ENCODE measurements at regions not wholly inside any gene's neighbourhood (a gene's known extent, or its start where the extent isn't known, plus 50 kb on each side); places are given as distances from the start of the nearest gene placed in this dataset.

DNA sequence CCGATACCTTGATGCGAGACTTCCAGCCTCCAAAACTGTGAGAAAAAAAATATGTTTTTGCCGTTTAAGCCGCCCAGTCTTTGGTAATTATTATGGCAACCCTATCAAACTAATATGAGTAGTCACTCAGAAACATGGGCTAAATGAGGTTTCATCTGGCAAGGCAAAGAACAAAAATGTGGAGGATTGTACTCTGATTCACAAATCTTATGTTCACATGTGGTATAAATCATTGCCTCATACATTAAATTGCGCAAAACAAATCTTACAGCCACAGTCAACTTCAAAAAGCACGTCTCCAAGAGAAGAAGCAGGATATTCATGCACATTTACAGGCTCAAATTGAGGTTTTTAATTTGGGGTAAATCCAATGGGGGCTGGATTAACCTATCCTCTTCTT is 1435.4 kb upstream of the LRRTM1 start:
- no peak for DNase-seq

DNA sequence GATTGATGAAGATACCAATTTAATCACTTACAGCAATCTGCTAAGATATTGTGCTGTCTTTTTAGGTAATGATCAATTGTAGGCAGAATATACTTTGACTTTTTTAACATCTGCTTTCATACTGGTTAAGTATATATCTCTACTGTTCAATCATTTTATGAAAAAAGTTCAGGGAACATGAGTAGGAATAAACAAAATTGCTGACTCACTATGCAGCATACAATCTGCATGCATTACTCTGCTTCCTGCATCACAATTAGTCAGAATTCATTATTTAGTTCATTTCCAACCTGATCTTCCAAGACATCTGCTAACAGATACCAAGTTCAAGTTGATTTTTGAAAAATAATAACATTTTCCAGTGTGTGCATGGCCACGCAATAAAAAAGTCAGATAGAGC is 1430.4 kb upstream of the LRRTM1 start:
- DNase-seq, result no peak

DNA sequence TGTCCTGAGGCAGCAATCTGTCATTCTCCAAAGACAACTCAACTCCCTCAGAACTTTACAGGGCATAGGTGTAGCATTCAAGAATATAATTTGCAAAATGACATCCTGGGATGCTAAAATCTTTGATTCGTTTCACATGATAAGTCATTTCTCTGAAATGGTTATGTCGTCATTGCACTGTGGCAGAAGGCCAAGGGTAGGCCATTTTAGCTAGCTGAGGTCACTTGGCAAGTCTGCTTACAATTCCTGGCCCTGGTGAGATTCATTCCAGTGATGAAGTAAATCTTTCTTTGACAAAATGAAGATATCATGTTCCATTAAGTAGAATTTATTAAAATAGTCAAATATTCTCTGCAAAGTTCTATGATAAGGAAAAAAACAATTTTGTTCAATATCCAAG is 1410.3 kb upstream of the LRRTM1 start:
- DNase-seq, result no peak

DNA sequence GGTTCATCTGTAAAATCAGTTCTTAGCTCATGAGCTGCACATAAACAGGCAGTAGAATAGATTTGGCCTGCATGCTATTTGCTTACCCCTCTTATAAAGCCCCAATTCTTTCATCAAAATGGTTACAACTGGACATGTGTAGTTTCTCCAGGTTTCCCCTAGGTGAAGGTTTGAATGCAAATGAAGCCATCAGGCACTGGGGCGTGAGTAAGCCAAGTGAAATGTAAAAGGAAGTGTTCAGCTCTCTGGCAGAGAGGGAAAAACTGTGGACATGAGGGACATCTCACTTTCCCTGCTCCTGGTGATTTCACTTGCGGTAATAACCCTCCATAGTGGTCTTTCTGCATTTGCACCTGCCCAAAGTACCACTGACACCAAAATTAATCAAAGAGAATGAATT is 1402.3 kb upstream of the LRRTM1 start:
- no peak for DNase-seq

DNA sequence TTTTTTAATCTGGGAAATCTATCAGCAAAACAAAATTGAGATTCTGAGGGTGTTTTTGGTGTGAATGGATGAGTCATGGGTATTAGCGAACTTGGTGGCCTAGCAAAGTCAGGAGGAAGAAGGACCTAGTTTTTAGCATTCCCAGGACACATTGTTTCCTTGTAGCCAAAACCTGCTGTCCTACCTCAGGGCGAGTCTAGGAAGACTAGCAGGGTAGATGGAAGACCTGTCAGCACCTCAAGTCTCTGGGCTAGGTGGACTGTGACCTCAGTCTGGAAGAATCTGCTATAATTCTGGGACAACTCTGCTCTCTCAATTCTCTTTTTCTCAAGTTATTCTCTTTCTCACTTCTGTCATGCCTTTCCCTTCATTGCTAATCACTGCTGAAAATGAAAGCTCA is 1399.3 kb upstream of the LRRTM1 start:
- no peak for DNase-seq

DNA sequence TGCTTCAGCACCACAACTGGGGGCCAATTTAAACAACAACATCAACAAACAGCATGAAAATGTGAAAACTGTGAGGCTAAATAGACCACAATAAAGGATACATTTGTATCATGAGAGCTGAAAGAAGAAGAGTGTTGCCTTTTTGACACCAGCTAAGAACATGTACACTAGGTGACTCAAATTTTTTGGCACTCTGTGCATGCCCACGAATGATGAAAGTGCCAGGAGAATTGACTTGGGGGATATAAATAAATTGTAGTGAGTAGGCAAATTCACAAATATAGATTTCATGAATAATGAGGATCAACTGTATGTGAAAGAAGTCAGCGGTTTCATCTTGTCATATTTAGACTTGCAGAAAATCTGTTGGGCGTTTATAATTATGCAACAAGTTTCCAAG is 1388.0 kb upstream of the LRRTM1 start:
- DNase-seq, result no peak

DNA sequence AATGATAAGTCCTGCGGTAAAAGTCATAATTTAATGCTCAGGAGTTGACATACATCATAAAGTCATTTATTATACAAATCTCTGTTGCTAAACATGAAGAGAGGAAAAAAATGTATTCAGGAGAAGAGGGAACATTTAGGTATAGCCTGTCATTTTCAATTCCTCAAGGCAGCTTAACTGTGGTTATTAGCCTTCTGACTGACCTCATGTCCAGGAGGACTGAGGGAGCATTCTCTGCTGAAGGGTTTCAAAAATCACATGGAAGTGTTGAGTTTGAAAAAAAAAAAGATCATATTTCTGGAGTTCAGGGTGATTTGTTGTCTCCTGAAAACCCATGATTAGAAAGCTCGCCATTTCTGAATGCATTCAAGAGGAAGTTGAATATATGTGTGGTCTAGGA is 1371.1 kb upstream of the LRRTM1 start:
- no peak for DNase-seq

DNA sequence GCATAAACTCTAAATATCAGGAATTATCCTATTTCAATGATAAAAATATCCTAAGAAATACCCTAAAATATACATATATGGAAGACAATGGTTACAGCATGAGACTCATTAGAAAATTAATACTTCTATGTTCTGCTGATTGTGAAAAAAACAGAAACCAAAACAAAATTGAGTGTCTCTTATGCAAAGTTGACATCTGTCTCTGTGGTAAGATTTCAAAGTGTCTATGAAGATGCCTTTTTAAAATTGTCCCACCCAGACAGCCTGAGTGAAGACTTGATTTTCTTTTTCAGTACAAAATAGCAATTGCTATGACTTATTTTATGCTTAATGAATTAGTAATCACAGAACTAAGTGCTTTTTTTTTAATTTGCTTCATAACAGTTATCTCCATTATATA is 1368.4 kb upstream of the LRRTM1 start:
- no peak for DNase-seq

DNA sequence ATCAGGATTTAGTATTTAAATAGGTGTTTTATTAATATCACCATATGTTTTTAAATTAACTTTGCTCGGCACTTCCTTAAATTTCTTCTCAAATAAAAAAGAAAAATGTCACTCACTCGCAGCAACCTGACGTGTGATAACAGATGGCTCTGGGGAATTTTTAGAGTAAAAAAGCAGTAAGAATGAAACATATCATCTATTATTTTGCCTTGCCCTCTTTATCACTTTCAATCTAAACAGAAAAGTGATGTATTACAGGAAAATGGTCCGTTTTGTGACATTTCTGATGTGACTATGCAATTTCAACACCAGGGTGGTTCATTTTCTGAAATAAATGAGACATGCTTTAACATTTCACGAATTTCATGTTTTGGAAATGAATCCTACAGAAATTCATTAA is 1368.0 kb upstream of the LRRTM1 start:
- DNase-seq, result no peak

DNA sequence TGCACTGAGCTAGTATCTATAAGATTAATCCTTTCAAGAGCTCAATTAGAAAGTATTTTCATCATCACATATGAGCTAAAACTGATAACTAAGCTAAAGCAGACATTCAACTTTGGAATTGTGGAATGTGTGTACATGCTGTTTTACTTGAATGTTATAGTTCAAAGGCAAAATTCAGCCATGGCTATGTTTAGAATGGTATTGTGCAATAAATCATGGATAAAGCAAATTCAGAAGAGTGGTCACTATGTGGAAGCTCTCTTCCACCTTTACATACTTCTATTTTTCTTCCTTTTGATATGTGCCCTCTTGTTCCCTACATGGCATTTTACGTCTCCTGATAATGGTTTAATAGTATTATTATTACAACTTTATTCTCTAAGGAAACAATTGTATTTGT is 1366.3 kb upstream of the LRRTM1 start:
- no peak for DNase-seq

DNA sequence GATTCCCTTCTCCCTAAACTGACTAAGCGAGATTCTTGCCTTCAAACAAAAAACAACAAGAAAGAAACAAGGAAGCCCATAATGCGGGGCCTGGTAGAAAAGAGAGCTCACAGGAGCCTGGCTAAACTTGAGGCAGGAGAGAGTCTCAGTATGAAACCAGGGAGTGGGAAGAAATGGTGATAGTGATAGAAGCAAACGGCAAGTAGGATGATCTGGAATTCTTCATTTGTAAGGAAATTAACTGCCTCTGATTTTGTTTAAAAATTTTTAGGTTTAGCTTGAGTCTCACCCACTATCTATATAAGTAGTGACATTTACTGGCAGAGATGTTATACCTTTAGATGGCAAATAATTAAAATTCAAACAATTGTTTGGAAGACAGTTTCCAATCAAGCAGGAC is 1356.5 kb upstream of the LRRTM1 start:
- no peak for DNase-seq

DNA sequence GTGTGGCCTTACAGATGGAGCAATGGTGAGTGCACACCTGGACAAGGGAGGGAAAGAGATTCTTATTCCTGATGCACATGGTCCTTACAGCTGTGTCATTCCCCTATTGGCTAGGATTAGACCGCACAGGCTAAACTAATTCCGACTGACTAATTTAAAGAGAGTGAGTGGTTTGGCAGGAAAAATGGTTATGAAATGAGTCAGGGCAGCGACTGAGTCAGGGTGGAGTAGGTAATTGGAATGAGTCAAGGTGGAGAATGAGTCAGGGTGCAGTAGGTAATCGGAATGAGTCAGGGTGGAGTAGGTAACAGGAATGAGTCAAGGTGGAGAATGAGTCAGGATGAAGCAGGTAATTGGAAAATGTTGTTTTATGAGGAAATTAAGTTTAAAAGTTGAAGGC is 1353.7 kb upstream of the LRRTM1 start:
- no peak for DNase-seq

DNA sequence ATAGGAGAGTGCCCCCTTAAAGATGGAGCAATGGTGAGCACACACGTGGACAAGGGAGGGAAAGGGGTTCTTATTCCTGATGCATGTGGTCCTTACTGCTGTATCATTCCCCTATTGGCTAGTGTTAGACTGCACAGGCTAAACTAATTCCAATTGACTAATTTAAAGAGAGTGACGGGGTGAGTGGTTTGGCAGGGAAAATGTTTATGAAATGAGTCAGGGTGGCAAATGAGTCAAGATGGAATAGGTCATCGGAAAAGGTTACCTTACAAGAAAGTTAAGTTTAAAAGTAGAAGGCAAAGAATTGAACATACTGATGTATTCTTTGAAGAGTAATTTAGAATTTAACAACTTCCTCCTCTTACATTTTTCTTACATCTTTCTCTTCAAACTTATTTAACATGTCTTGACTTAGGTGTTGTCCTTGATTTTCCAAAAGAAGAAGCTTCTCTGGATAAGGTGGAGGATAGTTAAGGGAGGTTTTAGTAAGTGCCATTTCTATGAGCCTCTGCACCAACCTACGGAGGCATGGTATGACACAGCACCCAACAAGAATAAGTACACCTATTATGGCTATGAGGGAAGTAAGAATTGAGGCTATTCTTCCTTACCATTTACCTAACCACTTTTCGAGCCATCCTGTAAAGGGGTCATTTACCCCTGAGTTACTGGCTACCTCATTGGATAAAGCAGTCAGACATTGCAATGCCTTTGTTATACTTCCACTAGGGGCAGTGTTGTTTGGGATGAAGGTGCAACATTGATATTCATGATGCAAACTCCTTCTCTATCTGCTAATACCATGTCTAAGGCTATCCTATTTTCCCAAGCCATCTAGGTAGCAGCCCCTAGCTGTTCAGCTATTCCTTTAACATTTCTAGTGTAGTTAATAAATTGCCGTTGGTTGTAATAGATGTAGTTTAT is 1345.8 kb upstream of the LRRTM1 start:
- DNase-seq, result no peak

DNA sequence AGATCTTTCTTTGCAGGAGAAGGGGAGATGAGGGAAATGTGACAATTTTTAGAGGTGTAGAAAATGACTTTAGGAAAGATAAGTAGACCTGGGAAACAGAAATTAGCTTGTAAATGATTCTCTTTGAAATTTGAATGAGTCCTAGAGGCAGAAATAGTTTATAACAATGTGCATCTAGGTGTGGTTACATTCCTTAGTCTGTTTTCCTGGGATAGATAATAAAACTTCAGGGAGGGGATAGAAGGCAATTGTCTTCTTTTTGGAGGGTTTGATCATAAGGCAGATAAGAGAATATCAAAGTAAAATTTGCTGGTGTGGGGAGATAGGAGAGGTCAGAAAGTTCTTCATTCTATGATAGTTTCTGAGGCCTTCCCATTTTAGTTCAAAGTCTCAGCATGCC is 1344.3 kb upstream of the LRRTM1 start:
- no peak for DNase-seq

DNA sequence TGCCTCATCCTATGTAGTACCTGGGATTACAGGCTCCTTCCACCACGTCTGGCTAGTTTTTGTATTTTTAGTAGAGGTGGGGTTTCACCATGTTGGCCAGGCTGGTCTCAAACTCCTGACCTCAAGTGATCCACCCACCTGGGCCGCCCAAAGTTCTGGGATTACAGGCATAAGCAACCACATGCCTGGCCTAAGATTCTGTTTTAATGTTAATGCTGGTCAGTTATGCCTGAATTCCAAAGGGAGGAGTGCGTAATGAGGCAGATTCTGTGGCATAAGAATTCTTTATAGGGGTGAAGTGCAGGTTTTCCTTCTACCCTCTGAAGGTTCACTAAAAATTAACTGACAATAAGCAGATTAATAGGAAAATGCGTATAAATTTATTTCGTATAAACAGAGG is 1343.8 kb upstream of the LRRTM1 start:
- DNase-seq, result no peak

DNA sequence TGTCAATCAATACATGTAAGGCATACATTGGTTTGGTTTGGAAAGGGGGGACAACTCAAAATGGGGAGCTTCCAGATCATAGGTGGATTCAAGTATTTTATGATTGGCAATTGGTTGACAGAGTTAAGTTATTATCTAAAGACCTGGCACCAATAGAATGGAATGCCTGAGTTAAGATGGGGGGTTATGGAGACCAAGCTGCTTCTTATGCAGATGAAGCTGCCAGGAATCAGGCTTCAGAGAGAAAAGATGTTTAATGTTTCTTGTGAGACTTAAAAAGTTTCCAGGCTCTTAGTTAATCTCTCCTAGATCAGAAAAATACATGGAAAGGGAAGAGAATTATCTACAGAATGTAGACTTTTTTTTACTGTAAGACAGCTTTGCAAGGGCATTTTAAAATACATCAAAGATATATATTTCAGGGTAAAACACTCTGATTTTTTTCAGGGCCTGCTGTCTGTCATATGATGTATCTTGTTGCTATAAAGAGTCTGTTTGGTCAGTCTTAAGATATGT is 1343.2 kb upstream of the LRRTM1 start:
- no peak for DNase-seq

DNA sequence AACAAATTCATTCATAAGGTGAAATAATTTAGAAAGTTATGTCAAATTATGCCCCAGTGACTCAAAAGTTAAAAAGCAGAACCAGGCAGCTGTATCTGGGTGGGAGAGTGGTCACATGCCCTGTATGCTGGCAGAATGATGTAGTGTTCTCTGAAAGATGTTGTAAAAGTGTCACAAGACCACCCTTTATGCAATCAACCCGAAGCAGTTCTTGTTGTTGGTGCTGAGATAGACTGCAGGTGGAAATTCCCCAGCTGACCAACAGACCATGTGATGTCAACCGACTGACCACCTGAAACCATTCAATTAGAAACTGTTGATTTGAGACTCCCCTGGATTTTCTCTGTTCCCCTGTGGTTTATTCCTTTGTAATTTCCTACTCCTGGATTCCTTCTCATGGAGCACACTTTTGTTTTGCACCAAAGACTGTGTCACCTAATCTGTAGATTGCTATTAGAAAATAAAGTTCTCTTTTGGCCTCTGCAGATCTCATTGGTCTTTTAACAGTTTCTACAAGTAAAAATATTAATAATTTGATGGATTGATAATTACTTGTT is 1341.3 kb upstream of the LRRTM1 start:
- DNase-seq, result no peak

DNA sequence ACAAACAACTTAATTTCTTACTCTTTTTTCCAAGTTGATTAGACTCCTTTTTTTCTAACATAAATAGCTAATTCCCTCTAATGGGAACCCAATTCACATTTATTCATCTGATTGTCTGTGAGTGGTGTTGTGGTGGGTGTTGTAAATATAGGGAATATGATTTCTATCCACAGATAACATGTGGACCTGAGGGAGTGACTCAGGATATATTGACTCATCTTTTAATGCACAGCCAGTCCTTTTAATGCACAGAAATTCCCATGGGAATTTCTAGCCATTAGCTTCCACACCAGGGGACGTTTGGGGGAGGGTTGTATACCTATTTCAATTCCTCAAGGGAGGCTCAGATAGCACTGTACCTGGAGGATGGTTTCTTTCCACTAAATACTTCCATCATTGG is 1339.6 kb upstream of the LRRTM1 start:
- DNase-seq, result no peak

DNA sequence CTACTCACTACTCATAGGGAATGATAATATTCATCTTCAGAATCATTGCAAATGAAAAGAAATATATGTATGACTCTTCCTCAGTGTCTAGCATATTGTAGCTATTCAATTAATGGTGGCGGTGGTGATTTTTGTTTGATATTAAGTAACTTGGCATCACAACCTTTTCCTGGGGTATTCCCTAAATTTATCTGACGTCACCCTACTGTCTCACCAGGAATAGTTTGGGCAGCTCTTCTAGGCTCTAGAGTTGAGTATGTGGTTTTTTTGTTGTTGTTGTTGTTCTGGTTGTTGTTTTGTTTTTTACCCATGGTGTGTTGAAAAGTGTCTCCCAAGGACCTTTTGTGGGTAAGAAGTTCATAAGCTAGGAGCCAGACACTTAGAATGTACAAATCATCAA is 1320.3 kb upstream of the LRRTM1 start:
- DNase-seq, result no peak

DNA sequence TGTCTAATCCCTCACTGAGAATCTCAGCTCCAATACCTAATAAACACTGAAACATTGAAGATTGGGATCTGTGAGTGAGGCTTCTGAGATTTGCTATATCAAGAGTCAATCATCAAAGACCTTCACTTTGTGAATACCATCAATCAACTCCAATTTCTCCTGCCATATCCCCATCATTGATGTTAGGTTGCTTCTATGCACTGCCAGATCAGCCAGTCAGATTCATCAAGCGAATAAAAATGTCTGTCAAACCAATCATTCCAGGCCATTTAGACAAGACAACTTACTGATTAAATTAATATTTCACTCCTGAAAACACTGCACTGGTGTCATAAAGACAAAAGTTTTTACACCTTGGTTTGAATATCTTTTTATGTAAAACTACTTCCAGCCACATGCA is 1295.5 kb upstream of the LRRTM1 start:
- no peak for DNase-seq

DNA sequence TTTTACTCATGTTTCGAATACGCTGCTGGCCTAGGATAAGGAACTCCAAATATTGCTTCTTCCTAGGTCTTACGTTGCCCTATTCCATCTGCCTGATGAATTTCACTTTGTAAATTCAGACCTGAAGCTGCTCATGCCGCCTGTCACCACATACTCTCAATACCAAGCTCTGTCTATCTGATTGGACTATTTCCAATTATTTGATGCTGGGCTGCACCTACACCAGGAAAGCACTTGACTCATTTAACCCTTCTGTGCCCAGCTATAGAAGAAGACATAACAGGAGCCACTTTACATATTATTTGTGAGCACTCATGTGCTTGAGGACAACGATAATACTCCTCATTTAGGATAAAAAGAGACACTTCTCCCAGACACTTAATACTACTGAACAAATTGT is 1293.9 kb upstream of the LRRTM1 start:
- no peak for DNase-seq

DNA sequence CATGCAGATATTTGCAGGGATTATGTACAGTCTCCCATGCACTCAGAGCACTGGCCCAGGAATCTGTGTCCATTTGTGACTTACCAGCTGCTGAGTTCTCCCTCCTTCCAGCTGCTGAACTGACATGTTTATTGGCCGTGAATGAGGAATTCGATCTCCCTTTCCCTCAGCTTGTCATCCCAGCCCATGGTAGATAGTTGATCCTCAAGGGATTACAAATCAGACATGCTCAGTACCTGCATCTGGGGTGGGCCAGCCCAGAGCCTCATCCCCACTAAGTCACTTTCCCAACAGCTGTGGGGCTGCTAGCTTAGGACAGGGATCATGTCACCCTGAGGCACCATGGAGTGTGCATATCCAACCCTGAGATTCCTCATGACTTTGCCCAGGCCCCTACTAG is 1284.9 kb upstream of the LRRTM1 start:
- DNase-seq, result no peak

DNA sequence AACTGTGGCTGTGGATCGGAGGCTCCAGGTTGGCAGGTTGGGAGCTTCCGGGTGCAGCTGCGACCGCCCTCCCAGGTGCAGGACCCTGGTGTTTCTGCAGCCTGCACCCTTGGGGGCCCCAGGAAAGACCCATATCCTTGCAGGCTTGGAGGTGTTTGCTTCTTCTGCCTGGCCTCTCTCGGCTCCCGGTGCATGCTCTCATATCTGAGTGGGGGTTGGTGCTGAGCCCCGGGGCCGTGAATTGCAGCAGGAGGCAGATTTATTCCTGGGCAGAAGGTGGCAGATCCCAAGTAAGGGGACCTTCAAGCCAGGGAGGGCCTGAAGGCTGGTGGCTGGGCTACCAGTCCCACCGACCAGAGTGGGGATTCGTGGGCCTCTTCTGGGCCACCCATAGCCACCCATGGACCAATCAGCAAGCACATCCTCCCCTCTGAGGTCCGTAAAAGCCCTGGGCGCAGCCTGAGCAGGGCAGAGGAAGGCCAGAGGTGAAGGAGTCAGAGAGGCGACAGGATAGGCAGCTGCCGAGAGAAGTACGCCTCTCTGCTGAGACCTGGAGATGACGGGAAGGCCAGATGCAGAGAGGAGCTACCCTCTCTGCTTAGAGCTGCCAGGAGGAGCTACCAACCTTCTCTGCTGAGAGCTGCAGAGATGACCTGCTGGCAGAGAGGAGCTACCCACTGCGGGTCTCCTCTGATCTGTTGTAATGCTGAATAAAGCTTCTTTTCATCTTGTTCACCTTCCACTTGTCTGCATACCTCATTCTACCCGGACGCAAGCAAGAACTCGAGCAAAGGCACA is 1279.0 kb upstream of the LRRTM1 start:
- no peak for DNase-seq

DNA sequence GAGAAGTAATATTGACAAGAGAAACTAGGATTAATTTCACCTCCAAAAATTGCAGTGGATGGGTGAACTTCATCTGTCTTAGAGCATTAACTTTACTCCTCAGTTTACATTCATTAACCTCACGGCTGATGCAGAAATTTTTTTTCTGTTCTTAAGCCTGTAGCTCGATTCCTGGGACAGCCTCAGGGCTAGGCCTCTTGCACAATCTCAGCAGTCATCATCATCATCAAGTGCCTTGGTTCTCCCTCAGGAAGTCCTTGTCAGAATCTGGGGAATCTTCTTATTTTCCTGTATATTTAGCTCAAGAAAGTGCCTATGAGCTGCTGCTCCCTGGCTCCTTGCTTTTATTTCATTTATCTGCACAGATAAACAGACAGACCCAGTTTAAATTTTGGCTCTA is 1272.2 kb upstream of the LRRTM1 start:
- DNase-seq, result no peak

All from CD4-positive, alpha-beta T cell treated with Interleukin-4 for 1 hour (primary cell).